Activated CD4-positive, alpha-beta T cell treated with anti-CD3 and anti-CD28 coated beads for 4 hours (primary cell): ENCODE measurements at regions not wholly inside any gene's neighbourhood (a gene's known extent, or its start where the extent isn't known, plus 50 kb on each side); places are given as distances from the start of the nearest gene placed in this dataset.

Experiments used
- DNase-seq, 2 donors: peaks; one replicate each; pipeline ENCODE4 v3.0.0-alpha.2; 2020

DNA sequence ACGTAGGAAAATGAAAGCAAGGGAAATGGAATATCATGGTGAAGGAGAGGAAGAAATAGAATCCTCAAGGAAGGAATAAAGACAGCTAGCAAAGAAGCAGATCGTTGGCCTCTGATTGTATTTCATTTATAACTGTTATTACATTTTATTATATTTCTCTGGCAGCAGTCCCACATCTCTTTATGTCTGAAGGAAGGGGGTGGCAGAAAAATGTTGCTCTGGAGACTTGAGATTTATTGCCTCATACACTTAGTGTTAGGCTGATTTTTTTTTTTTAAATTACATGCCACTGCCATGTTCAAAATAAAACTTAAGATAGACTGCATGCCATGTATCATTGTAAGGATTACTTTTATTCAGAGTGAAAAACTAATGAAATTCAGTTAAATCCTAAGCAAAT lies 971.7 kb upstream of the CHORDC1 start:
- no peak for DNase-seq

DNA sequence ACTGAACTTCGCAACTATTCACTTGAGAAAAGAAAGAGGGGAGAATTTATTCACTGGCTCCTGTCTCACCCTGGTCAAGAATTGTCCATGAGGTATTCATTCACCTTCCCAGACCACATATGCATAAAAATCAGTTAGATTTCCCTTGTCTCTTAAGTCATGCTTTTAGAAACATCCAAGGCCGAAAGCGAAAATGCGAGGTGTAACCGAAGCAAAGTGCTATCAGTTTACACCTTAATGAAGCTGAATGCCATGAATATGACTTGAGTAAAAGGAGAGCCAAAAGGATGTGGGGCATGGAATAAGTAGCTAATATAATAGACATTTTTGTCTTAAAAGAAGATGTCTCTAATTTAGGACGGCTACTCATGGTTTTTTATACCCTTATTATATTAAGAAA lies 965.6 kb upstream of the CHORDC1 start:
- no peak for DNase-seq

DNA sequence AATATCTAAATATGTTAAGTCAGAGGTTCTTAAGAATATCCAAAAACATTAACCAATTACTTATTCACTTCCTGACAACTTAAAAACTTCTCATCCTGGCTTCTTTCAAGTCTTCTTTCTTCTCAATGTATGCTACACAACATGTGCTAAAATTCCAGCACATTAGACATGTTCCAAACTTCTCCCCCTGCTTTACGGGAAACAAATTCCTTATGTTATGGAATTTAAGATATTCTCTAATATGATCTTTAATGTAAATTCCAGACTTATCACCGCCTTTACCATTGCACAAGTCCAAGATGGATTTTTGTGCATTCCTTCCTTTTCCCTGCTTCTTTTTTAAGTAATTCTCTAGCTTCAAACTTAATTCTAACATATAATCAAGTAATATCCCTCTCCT lies 964.5 kb upstream of the CHORDC1 start:
- DNase-seq, result no peak

DNA sequence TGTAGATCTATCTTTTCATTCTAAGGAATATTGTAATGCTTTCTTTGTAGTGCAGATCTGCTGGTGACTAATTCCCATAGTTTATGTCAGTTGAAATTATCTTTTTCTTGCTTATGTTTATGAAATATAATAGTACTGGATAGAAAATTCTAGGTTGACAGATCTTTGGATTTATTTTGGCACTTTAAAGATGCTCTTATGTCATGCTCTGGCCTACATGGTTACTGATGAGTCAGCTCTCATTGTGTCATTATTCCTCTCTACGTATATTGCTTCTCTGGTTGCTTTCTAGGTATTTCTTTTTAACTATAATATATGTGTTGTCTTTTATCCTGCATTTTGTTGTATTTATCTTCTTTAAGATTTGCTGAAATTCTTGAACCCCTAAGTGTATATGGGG lies 955.5 kb upstream of the CHORDC1 start:
- no peak for DNase-seq

DNA sequence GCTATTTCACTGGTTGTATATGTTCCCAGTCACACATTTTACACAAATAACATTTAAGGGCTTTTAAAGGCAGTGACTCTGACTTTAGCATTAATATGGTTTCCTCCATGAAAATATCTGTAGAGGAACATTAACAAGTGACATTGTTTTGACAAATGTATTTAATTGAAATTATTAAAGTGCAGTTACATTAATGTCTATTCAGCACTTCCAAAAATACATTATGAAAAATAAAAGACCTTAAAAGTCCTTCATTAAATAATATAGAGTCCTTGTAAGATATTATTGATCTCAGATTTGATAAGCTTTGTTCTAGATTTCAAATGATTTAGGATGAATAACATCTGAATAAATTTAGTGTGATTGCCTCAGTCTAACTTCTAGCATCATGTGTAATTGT lies 951.9 kb upstream of the CHORDC1 start:
- DNase-seq, result no peak

DNA sequence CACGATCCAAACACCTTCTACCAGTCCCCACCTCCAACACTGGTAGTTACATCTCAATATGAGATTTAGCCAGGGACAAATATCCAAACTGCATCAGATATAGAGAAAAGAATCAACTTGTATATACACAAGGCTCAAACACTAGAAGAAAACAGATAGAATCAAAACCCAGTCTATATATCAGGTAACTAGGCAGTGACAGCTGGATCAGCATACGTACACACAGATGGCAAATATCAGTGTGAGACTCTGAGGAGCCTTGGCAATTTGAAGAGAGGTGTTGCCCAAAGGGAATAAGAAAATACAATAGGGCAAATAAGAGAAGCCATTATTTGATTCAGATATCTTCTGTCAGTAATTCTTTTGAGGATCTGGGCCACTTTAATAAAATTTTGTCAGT lies 951.3 kb upstream of the CHORDC1 start:
- no peak for DNase-seq

DNA sequence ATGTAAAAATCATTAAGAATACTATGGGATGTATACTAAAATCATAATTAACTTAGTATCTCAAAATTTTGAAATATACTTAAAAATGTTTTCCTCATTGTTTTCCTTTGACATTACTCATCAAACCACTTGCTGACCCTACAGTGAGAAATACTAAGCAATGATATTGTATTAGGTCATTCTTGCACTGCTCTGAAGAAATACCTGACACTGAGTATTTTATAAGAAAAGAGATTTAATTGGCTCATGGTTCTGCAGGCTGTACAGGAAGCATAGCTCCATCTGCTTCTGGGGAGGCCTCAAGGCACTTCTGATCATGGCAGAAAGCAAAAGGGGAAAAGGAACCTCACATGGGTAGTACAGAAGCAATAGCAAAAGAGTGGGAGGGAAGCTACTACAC lies 950.9 kb upstream of the CHORDC1 start:
- DNase-seq, result no peak

DNA sequence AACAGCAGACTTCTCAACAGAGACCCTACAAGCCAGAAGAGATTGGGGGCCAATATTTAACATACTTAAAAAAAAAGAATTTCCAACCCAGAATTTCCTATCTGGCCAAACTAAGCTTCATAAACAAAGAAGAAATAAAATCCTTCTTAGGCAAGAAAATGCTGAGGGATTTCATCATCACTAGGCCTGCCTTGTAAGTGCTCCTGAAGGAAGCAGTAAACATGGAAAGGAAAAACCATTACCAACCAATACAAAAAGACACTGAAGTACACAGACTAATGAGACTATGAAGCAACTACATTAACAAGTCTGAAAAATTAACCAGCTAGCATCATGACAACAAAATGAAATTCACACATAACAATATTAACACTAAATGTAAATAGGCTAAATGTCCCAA lies 947.9 kb upstream of the CHORDC1 start:
- DNase-seq, result no peak

DNA sequence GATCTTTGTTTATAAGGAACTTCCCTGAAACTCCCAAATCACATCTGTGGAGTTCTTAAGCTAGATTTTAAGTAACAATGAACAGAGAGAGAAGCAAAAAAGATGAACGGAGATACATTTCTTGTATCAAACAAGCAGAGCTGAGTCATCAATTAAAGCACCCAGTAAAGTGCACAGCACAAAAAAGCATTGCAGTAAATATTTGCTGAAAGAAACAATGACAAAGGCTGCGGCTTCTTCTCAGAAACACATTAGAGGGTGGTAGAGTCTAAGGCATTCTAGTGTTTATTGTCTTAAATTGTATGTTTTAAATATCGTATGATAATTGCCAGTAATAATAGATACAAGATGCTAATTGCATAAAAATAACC lies 941.6 kb upstream of the CHORDC1 start:
- no peak for DNase-seq

DNA sequence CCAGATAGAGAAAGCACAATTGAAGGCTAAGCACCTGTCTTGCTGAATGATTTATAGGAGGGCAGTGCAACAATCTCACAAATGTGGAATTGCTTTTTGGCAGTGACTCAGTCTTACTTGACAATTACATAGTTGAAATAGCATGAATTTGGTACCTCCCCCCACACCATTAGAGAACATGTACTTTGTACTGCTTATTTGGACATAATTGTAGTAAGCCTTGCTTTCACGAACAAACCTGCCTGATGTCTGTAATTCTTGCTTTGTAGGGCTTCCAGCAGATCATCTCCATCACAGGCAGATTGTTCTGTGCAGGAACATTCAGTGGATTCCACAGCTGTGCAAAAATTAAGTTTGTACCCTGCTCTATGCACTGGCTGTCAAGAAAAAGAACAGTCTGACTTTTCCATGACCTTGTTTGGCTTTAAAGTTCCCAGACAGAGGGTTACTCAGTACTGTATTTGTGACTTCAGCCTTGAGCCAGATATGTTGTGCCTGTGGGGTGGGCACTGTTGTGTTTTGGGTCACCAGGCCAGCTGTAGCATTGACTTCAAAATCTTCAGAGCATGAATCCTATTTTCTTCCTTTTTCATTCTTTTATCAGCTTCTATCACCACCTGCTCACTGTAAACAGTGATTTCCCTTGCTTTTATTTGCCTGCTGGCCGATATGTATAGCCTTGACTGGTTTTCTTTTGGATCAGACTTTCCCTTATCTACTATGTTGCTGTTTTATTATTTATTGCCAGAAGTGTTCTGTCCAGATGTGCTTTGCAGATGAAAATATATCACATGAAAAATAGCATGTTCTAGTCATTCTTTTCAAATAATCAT lies 941.0 kb upstream of the CHORDC1 start:
- DNase-seq, result no peak

DNA sequence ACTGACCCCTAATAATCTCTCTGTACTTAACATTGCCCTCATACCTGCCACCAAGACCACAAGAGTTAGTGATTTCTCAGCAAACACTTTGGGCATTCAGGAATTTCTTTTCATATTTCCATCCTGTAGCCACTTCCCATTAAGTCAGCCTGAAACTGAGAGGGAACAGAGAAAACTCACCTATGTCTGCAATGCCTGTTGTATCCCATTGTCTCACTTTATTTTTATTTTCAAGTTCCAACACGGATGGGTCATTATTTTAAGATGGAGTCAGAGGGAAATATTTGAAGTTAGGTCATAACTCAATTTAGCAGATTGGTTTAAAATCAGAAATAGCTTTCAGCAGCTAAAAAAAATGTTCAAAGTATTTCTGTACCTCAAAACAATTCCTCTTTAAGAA lies 937.8 kb upstream of the CHORDC1 start:
- no peak for DNase-seq

DNA sequence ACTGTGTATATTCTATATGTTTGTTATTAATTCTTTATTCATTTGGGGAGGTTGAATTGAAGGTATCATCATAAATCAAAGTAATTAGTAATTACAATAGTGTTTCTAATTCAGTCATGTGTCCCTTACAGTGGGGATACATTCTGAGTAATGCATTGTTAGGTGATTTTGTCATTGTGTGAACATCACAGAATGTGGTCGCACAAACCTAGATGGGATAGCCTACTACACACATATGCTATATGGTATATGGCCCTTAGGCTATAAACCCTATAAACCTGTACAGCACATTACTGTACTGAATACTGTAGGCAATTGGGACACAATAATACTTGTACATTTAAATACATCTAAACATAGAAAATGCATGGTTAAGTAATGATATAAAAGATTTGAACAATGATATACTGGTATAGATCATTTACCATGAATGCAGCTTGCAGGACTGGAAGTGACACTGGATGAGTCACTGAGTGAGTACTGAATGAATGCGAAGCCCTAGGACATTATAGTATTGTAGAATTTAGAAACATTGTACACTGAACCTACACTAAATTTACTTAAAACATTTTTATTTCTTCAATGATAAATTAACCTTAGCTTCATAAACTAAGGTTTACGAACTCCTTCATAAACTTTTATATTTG lies 936.2 kb upstream of the CHORDC1 start:
- no peak for DNase-seq

DNA sequence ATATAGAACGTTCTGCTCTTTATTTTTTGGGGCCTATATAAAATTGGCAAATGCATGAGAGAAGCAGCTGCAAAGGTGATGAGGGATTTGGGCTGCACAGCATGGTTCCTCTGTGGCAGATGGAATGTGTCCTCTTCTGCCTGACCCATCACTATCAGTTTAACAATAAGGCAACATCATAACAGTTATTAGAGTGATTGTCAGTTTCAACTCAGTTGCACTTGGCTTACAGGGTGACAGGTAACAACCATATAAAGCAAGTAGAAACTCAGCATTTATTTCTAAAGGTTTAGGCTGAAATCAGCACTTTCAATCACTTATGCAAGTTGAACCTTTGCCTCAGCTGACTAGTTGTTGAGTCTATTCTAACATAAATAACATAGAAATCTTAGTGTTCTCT lies 935.4 kb upstream of the CHORDC1 start:
- DNase-seq, result no peak

DNA sequence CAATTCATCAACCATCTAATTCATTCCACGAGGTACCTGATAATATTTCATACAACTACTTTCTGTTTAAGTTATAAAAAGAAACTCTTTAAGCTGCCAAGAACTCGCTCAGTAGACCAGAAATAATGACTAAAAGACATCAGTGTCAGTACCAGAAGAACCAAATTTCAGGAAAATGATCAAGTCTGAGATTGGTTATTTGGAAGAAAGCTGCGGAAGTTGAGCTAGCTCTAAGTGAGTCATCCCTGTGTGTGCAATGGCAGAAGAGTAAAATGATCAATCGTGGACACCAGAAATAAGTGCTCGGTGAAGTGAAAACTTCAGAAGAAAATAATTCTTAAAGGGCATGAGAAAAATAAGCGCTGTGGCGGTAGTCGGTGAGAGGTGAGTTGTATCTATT lies 933.2 kb upstream of the CHORDC1 start:
- DNase-seq, result no peak

DNA sequence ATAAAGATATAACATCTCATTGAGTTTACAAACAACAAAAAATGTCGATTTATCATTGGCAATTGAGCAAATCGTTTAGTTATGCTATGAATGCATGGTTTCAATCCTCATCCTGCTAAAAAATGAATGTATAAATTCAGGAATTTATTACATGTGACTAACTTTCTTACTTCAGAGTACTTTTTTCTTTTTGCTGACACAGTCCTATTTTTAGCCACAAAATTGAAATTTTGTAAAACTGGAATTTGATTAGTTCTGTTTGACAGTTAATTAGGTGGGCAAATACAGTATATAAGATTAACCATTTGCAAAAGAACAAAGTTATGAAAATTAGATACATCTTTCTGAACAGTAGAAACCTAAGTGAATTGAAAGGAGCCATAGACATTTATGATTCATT lies 925.0 kb upstream of the CHORDC1 start:
- DNase-seq, result no peak

DNA sequence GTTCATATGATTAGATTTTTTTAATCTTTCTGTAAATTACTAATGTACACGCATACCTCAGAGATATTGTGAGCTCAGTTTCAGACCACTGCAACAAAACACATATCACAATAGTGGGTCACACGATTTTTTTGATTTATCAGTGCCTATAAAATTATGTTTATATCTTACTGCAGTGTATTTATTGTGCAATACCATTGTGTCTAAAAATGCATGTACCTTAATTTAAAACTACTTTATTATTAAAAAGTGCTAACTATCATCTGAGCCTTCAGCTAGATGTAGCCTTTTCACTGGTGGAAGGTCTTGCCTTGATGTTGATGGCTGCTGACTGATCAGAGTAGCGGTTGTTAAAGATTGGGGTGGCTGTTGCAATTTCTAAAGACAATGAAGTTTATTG lies 918.8 kb upstream of the CHORDC1 start:
- DNase-seq, result no peak

DNA sequence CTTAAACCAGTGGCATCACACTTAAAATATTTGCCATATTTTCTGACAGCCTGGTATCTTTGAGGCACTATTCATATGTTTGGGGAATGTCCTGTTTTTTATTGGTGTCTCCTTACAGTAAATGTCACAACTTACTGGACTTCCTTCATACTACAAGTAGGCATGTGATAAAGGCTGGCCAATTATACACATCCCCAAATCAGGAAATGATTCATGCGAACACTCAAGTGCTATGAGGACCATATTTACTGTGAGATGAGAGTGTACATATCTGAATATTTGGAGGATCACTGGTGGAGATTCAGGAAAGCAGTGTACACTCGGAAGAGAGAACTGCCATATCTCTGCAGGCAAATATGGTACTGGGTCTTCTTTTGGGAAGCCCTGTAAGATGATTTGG lies 913.8 kb upstream of the CHORDC1 start:
- no peak for DNase-seq

DNA sequence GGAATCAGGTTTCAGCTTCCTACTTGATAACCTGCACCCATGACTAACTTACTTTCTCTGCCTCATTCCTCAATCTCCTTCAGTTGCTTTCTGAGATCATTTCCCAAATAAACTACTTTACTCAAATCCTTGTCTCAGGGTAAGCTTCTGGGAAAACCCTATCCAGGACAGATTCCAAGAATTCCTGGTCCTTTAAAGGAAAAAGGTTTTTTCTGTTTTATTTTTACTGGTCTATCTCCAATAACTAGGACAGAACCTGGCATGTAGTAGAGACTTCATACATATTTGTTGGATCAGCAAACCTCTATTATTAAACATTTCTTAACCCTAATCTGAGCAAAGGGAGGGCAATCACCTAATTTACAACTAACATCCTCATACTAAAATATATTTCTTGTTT lies 910.5 kb upstream of the CHORDC1 start:
- DNase-seq, result no peak

DNA sequence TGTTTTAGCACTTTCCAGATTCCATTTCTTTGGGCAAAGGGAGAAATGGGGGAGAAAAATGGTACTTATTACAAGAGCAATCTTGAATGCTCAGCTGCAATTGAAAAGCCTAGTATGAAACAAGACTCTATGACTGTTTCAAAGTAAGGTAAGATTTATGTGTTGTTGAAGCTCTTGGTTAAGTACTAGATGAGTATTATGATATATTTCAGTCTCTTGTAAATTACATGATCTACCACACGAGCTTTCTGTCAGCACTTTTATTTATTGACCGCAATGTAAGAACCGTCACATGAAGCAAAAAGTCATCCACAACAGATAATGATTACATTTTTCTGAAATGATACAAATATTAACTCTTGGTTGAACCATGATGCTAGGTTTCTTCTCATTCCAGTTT lies 906.7 kb upstream of the CHORDC1 start:
- DNase-seq, result no peak

DNA sequence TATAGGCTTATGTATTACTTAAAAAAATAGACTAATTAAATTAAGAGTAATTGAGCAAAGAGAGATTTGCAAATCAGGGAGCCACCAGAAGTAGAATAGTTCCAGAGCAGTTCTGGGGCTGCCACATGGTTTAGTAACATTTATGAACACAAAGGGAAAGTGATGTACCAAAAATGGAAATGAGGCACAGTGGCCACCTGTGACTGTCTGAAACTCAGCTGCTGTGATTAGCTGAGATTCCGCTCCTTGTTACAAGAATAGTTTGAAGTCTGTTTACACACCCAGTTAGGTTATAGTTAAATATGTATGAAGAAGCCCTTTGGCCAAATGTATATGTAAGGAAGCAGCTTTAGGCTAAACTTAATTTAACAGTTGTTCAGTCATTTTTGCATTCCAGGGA lies 901.5 kb upstream of the CHORDC1 start:
- no peak for DNase-seq

DNA sequence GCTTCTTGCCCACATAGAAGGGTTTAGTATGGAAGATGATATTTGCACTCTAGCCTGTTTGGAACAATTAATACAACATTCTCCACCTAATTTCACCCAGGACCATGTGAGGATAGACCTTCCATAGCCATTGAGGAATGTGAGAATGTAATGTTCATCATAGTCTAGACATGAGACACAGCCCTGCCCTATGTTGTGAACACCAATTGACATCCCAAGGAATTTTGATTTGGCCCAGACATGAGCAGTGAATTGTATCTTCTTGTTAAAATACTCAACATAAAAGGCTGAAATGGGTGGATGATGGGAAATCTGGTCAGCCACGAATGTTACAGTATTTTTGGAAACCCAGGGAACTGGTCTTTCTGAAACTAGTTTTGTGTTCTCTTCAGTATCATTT lies 892.3 kb upstream of the CHORDC1 start:
- no peak for DNase-seq

DNA sequence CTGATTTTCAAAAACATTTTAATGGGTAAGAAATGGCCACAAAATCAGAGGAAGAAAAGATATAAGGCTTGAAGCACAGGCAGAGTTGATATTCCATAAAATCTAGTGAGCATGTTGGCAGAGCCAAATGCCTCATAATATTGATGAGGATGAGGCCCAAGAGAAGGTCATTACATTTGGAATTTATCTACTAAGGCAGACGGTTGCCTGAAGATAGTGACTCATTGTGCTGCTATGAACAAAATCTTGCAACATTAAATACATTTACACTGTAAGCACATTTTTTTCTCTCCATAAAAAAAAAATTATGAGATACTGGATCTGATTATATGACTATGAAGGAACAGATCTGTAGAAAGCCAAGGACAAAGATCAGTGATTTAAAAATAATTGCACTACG lies 881.4 kb upstream of the CHORDC1 start:
- no peak for DNase-seq

DNA sequence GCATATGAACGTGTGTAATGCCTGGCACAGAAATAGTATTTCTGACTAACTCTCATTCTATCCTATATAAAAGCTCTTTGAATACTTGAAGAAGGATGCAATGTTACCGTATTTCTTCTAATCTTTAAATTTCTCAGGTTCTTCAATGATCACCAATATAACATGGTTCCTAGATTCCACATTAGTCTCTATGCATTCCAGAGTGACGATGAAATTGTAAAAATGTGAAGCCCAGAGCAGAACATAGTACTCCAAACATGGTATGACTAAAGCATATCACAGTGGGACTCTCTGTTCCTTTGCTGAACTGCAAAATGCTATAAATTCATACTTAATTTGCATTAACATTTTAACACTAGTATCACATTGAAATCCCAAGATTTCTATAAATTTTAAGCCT lies 877.6 kb upstream of the CHORDC1 start:
- no peak for DNase-seq

DNA sequence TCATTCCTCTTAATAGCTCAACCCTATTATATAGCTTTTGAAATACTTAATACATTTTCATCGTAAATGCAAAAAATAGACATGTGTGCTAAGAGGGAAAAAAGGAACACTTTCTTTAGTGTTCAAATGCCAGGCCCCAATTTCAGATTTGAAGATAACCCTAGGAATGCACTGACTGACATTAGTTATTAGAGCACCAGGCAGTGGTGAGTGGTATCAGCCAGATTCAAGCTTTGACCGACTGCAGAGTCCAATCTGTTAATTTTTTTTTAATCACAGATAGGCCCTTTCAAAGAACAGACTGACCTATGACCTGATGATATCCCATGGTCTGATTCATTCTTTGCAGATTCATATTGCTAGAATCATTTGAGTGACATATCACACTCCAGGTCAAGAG lies 874.2 kb upstream of the CHORDC1 start:
- DNase-seq, result no peak

DNA sequence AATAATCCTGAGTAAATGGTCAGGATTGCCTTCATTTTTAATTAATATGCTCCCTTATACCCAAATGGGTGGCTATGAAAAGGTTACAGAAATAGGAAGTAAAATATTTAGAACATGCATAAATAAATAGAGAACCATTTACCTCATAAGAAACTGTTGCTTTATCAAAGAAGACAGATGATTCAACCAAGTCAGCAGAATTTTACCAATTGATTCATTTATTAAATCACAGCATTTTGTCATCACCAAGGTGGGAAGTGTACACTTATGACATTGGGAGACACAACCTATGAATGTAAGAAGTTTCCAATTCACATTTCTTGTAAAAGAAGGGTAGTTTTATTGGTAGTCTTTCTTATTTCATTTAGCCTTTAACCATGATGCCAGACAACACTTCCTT lies 870.3 kb upstream of the CHORDC1 start:
- DNase-seq, result no peak
